HG03439 (cell line): ENCODE measurements at regions not wholly inside any gene's neighbourhood (a gene's known extent, or its start where the extent isn't known, plus 50 kb on each side); places are given as distances from the start of the nearest gene placed in this dataset.

Source experiments
- ATAC-seq: cut with Tn5 transposase; IDR thresholded peaks from one replicate; pipeline ENCODE4 v1.9.1; 2021; ENCODE audit warnings: mild to moderate bottlenecking, moderate library complexity; ENCODE audit not compliant: unreplicated experiment

- no peak for ATAC-seq
Observed at GRCh38 chr2:106041150-106041549, 153.0 kb downstream of the UXS1 start.

- no peak for ATAC-seq
Observed at GRCh38 chr2:106039634-106040315, 154.3 kb downstream of the UXS1 start.

- ATAC-seq: no peak
Observed at GRCh38 chr2:106038601-106039375, 155.3 kb downstream of the UXS1 start.

GRCh38 chr2:106037932-106038331 is 156.2 kb downstream of the UXS1 start:
- ATAC-seq: no peak

- no peak for ATAC-seq
Observed at GRCh38 chr2:106037262-106037661, 156.8 kb downstream of the UXS1 start.

- ATAC-seq: no peak
Observed at GRCh38 chr2:106034325-106034724, 159.8 kb downstream of the UXS1 start.

- no peak for ATAC-seq
Observed at GRCh38 chr2:106032676-106033075, 161.4 kb downstream of the UXS1 start.

- peak; percentile 67 for ATAC-seq
Observed at GRCh38 chr2:106030287-106031268, 163.5 kb downstream of the UXS1 start.

GRCh38 chr2:106028192-106028591 is 165.9 kb downstream of the UXS1 start:
- ATAC-seq: no peak

GRCh38 chr2:106026271-106027190 is 167.6 kb downstream of the UXS1 start:
- no peak for ATAC-seq

- ATAC-seq: no peak
Observed at GRCh38 chr2:106025796-106026195, 168.3 kb downstream of the UXS1 start.

GRCh38 chr2:106021662-106022028 is 172.5 kb downstream of the UXS1 start:
- no peak for ATAC-seq

- ATAC-seq: no peak
Observed at GRCh38 chr2:106020821-106021661, 173.1 kb downstream of the UXS1 start.

- no peak for ATAC-seq
Observed at GRCh38 chr2:106020032-106020431, 174.1 kb downstream of the UXS1 start.

GRCh38 chr2:106018141-106018540 is 176.0 kb downstream of the UXS1 start:
- ATAC-seq: no peak

- no peak for ATAC-seq
Observed at GRCh38 chr2:106012591-106013347, 181.3 kb downstream of the UXS1 start.

GRCh38 chr2:106012001-106012590 is 182.0 kb downstream of the UXS1 start:
- ATAC-seq: no peak

- ATAC-seq: no peak
Observed at GRCh38 chr2:106011380-106011779, 182.7 kb downstream of the UXS1 start.
